Fibroblast of peridontal ligament (primary cell): ENCODE measurements at regions not wholly inside any gene's neighbourhood (a gene's known extent, or its start where the extent isn't known, plus 50 kb on each side); places are given as distances from the start of the nearest gene placed in this dataset.
"Not testable (repeated sequence)": the region's sequence is repeated elsewhere in the genome, so short reads cannot be mapped to it uniquely, and the experiment has no call there.

Experiments
- DNase-seq: peaks from one replicate; pipeline ENCODE4 v3.0.0-alpha.2; 2010; ENCODE audit errors: extremely low read depth

DNA sequence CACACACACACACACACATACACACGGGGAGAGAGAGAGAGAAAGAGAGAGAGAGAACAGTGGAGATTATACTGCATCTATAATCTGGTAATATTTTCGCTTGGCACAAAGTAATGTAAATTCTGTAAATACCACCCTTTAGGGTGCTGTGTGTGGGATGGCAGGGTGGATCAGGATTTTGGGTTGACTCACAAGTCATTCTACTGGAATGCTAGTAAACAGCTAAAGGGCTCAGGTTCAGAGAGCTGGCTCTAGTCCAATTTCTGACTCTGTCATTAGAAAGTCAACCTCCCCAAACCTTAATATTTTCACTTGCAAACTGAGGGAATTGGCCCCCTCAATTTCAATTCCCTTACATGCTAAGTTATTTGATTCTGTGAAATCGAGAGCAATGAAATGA, 308.3 kb downstream of the TSN start:
- no peak for DNase-seq

DNA sequence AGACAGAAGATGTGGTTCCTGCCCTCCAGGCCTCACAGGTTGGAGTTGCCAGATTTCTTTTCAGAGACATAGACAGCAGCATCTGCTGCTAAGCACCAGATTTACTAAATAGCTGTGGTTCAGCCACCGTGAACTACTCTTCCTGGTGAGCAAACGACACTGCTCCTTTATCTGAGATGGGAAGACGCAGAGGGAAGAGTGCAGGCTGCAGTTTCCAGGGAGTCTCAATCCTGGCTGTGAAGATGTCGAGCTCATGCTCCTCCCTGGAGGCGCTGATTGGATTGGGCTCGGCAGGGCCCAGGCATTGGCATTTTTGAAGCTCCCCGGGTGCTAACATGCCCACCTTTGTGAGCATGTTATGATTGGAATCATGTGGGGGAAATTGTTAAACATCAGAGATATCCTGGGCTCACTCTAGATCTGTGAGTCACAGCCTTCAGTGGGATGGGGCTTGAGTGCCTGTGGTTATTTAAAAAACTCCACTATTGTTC, 314.8 kb downstream of the TSN start:
- no peak for DNase-seq

DNA sequence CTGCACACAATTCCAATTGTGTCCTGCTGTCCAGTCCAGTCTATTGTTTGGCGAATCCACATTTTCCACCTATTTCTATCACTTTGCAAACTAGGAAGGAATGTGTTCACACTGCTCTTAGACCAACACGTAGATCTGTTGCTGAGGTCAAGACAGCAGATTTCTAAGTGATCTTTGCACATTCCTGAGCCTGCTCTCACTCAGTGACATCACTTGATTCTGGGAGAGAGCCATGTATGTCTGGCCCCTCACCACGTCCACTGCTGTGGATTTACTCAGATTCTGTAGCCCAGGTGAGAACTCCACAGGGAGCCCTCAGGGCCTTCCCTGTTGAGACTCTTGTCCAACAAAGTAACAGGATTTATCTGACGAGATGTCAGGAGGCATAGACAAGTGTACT, 317.2 kb downstream of the TSN start:
- no peak for DNase-seq

DNA sequence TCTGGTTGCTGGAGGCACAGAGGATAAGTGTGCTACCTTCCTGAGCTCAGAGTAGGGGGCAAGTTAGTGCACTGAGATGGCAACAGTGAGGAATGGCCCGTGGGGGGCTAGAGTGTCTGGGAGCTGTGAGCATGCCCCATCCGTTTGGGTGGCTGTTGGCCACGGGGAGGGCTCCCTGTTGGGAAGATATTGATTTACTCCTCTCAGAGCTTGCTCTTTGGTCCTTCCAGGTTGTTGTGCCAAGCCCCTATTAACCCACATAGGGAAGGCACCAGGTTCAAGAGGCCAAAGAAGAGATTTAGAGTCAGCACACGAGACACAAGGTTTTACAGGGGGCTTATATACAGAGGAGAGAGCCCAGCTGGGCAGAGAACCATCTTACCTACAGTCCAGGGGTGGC, 318.8 kb downstream of the TSN start:
- DNase-seq: no peak

DNA sequence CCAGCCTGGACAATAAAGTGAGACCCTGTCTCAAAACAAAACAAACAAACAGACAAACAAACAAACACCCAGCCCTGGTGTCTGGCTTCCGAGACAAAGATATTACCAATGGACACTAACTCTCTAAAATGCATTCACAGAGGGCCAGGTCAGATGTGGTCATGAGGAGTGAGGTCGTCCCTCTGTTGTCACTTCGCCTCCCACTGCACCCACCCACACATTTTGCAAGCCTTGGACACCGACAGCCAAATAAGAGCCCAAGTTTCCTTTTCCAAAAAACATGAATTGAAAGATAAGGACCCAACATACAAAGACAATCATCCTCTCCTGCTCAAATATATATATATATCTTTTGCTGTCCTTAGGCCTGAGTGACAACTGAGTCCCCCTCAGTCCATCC, 319.9 kb downstream of the TSN start:
- DNase-seq: no peak

DNA sequence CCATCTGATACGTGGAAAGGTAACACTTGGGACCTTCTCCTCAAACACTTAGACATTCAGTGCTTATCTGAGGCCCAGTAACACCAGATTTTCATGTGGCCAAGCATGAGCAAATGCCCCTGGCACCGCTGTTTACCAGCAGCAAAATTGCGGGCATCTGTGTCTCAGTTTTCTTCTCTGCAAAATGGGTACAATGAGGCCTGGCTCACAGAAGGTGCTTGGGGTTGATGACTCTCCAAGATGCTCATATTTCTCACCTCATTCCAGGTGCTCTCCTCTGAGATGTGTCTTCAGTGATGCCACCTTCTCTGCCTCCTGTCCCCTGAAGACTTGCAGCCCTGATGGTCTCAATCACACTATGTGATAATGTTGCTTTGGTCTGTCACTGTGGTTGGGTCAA, 321.7 kb downstream of the TSN start:
- no peak for DNase-seq

DNA sequence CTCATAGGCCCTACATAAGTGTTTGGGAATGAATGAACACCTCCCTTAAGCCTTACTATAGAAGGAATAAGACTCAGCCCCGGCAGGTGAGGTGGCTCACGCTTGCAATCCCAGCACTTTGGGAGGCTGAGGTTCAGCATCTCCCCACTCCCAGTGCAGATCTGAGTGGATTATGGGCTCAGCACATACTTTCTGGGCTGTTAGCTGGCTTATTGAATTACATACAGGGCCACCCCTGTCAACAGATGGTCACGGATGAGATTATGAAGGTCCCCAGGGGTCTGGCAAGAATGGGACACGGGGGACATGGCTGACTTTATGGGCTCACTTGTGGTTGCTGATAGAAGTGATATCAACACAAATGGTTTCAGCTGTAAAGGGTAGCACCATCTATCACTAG, 322.3 kb downstream of the TSN start:
- no peak for DNase-seq

DNA sequence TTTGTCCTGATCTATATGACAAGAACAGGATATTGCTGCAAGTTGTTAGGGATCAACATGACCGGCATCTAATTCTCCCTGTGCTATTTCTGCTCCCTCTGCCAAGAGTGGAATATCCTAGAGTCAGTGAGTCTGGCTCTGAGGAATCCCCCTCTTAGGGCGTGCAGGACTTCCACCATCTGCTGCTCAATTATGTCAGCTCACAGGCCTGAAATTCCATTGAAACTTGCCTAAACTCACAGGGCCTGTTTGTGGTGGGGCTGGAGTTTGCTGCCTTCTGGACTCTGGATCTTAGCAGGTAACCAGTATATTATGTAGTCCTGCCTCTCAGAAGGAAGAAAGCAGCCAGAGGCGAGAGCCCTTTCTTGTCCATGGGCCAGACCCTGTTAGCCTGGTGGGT, 323.0 kb downstream of the TSN start:
- DNase-seq: no peak

DNA sequence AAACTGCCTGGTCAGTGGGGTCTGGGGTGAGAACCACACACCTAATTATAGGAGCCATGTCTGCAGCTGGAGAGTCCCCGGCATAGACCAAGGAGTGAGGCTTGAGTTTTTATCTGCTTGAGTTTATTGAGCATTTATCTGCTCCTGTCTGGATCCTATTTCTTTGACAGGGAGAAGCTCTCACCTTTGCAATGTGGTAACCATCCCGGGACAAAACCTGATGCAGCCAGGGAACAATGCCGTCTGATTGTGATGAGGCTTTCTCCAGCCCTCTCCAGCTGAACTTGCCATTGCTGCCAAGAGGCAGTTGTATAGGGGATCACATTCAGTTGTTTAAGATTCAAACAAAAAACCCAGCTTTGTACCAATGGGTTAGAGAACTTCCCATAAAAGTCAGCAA, 324.4 kb downstream of the TSN start:
- DNase-seq: no peak

DNA sequence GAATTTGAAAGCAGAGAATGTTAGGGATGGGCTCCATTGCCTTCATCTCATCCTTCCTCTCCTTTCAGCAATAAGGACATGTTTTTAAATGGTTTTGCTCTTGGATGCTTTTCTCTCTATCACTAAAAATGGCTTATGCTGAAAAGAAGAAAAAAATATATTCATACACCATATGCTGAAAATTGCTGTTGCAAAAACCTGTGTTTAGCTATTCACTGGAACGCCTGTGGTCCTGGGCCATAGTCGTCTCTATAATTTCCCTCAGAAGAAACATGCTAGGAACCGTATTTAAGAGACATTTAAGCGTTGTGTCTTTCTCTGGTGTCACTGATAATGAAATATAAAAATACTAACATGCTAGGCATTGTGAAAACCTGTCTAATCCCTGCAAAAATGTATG, 324.9 kb downstream of the TSN start:
- no peak for DNase-seq

DNA sequence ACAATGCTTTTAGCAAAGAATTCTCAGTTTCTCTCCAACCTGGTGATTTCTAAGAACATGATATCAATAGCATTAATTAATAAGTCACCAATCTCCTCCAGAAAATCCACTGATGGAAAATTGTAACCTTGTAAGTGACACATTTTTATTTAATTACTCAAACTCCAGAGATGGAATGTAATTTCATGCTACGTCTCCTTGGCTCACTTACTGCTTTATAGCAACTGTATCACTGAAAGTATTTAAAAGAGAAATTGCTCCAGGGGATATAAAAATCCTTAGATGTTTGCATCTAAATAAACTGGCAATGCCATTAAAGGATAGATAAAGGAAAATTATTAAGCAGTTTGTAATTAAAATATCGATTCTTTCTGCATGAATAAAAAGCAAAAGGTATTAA, 325.4 kb downstream of the TSN start:
- no peak for DNase-seq

DNA sequence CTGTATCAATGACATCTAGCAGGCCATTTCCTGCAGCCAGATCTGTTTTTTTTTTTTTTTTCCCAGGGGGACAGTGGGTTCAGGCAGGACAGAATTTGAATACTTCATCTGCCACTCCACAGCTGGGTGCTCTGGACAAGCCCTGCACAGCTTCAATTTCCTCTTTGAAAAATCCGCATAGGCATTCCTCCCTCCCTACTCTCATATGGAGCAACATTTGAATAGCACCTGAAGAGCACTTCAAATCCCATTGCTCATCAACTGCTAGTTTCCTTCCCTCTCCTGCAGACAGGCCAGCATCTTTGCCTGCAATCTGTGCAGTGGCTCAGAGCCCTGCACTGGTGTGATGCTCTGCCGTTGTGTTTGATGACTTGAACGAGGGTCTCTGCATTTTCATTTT, 326.3 kb downstream of the TSN start:
- DNase-seq: no peak

DNA sequence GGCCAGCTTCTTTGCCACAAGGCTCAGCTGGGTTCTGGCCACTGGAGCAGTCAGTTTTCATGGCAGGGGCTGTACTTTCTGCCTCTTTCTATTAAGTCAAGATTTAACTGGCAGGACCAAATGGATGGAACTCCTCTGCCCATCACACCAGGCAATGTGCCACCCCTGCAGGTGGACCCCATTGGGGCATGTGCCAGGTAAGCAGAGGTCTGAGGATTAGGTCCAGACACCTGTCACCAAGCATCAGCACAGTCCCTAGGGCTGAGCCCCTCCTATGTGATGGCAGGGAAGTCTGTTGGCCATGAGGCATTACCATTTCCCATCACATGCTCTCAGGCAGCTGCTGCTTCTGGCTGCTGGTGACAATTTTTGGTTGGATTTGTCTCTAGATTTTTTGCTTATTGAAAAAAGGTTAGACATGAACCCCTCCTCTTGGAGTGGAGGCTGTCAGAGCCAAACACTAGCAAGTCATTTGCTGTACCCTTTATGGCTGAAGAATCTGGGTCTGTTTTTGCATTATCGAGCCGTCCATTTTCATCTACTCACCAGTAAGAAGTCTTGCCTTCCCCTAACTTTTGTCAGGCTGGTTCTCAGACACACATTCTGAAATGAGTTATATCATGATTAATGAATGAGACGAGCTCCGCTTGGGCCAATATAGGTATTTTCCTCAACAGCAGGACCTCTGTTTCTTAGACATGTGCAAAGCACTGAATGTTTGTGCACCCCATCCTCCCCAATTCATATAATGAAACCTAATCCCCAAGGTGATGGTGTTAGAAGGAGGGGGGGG, 328.0 kb downstream of the TSN start:
- DNase-seq: no peak

DNA sequence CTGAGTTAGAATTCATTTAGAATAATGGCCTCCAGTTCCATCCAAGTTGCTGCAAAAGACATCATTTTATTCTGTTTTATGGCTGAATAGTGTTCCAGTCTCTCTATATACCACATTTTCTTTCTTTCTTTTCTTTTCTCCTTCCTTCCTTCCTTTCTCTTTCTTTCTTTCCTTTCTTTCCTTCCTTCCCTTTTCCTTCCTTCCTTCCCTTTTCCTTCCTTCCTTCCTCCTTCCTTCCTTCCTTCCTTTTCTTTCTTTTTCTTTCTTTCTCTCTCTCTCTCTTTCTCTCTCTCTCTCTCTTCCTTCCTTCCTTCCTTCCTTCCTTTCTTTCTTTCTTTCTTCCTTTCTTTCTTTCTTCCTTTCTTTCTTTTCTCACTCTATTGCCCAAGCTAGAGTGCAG, 330.2 kb downstream of the TSN start:
- DNase-seq: not testable (repeated sequence)

DNA sequence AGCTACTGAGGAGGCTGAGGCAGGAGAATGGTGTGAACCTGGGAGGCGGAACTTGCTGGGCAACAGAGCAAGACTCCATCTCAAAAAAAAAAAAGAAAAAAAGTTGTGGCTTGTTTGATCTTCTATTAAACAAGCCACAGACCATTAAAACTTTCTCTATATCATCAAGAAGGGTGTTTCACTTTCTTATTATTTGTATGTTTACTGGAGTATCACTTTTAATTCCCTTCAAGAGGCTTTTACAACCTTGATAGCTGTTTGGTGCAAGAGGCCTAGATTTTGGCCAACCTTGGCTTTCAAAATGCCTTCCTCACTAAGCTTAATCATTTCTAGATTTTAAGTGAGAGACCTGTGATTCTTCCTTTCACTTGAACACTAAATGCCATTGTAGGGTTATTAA, 339.1 kb downstream of the TSN start:
- no peak for DNase-seq

DNA sequence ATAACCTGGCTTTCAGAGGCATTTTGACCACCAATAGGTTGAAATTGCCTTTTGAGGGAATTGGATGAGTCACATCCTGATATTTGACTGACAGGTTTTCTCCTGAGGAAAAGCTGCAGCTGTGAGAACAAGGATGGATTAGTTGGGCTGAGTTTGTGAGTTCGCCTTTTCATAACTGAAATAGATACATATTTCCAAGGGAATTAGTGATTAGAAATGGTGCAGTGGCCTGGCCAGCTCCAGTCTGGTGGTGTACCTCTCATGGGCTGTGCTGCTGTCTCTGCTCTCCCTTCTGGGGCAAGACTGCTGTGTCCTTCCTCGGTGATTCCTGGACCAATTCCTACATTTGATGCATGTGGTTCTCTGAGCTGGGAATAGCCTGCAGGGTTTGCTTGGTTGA, 341.3 kb downstream of the TSN start:
- DNase-seq: no peak

DNA sequence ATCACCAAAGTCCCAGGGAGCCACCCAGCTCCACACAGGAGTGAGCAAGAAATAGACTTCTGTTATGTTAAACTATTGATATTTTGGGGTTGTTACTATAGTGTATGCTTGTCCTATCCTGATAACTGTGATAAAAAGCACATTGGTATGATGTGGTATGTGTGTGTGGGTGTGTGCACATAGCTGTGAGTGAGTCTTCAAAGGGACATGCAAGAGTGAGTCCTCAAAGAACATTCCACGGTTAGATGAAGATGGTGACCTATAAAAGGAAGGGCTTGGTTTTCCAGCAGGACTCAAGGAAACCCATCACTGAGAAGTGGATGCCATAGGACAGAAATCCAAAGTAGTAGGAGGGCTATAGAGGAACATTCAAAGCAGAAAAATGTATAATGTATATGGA, 342.9 kb downstream of the TSN start:
- DNase-seq: no peak

DNA sequence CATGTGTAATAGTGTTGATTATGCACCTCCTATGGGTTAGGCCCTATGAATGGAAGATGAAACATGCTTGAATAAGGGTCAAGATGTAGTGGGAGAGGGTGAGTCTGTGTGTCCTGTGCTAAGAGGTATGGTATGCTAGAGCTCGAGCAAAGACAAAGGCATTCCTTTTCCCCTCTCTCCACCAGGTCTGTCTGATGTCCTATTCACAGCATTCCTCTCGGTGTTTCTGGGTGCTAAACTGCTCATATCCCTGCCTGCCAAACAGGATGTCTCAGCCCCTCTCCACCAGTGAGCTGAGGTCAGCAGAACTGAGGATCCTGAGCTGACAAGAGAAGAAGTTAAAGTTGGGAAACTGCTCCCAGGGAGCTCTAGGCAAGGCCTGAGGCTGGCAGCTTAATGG, 344.9 kb downstream of the TSN start:
- DNase-seq: no peak

DNA sequence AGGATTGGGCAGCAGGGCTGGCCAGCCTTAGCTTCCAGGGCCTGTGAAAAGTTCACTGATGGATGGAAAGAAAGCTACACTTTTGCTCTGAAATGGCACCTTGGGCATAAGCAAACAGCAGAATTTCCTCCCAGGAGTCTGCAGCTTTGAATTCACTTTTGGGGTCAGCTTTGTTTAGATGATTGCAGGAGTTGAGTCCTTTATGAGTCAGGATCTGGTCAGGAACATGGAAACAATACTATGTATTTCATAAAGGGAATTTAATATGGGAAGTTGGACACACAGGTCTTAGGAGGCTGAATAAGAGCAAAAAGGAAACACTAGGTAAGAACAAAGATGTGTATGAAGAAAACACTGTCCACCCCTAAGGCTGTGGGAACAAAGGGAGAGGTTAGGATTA, 345.3 kb downstream of the TSN start:
- DNase-seq: no peak

DNA sequence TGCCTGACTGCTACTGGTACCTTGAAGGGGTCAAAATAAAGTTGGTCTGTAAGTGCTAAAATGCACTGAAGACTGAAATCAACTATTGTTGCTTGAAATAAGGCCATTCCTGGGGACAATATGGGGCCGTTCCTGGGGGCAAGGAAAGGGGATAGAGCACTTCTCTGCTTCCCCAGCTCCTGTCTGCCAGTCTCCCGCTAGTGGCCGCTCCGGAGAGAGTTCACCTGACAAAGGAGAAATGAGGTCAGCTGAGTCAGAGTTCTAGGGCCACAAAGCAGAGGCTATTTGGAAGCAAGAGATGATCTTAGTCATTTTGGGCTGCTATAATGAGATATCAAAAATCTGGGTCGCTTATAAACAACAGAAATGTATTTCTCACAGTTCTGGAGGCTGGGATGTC, 345.9 kb downstream of the TSN start:
- DNase-seq: no peak

DNA sequence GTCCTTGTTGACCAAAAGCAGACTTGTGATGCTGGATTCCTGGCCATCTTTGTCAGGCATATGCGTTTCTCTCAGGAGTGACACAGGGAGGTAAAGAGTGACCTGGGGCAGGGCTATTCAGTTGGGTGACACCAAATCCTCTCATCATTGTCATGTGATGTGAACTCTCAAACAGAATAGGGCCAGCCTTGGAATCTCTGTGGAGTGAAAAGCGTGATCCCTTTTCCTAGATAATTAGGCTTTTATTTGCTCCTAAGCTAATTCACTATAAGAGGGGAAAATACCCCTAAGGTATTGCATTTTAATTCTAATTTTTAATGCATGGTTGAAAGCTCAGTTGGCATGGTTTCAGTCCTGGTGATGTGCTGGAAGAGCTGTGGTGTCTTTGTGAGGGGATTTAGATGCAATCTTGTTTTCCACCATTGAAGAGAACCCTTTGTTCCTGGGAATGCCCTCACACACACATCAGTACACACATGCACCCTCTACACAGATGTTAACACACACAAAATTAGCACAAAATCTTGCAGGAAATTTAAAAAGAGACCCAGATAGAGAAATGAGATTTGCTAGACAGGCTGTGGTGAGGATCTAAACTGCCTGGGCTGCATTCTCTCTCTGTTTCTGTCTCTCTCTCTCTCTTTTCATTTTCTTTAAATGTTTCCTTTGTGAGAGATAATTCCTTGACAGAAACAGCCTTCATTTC, 349.9 kb downstream of the TSN start:
- DNase-seq: no peak

DNA sequence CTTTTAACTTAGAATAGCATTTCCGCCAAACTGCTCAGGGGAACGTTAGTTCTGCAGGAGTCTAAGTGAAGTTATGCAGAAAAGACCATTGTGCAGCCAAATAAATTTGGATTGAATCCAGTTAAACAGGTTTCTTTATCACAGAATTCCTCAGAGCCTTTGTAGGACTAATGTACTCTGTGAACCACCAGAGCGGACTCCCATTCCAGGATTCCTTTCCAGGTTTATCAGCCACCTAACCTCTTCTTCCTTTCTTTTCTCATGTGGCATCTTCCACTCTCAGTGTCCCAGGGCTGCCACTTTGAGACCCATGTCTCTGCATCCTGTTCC, 350.4 kb downstream of the TSN start:
- no peak for DNase-seq

DNA sequence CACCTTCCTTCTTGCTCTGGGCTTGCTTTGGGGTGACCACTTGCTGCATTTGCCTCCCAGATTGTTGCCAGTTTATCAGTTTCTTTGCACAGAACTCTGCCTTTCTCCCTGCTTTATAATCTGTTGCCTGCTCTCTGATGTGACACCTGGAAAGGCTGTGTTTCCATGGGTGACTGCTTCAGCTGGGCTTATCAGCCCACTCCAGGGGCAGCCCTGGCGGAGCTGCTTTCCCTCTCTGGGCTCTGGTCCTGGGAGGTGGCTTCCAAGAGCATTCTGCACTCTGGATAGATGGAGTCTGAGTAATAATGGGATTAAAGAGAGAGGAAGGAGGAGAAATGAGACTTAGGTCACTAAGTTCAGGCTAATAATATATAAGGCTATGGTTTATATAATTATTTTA, 352.7 kb downstream of the TSN start:
- DNase-seq: no peak
